ENCODE measurements at regions not wholly inside any gene's neighbourhood (a gene's known extent, or its start where the extent isn't known, plus 50 kb on each side); places are given as distances from the start of the nearest gene placed in this dataset.
A peak's percentile ranks its signal among the peaks of the same experiment; 100 is the strongest.

- TF ChIP-seq CTCF (IDR thresholded peaks at IDR 0.05; ENCODE audit: low read length), result peak; percentile 86
- no peak for TF ChIP-seq EZH2phosphoT487 (IDR thresholded peaks at IDR 0.05; ENCODE audit: low read length)
These were observed 217.9 kb downstream of the CENPC start for GRCh38 chr4:67327245-67328017.

Data from MM.1S (cell line).